Lower leg skin (tissue), 3 donors: ENCODE measurements at regions not wholly inside any gene's neighbourhood (a gene's known extent, or its start where the extent isn't known, plus 50 kb on each side); places are given as distances from the start of the nearest gene placed in this dataset.
"Not testable (repeated sequence)": the region's sequence is repeated elsewhere in the genome, so short reads cannot be mapped to it uniquely, and the experiment has no call there.

Experiments
- DNase-seq, 2 donors: peaks; one replicate each; pipeline ENCODE4 v3.0.0-alpha.2; 2019; ENCODE audit warnings: low spot score in 2 of 2
- H3K4me3 ChIP-seq: fragments of 200-600 bp; sonication (generic); 2 replicates; pipeline ENCODE4 v1.5.1; 2017; ENCODE audit warnings: mild to moderate bottlenecking, low read depth; ENCODE audit not compliant: poor library complexity, severe bottlenecking
- WGBS, 2 donors: methylation state at CpG; one replicate each; pipeline ENCODE4 v1.1.5; 2018; 5-methylcytosine and 5-hydroxymethylcytosine counted together
- intact Hi-C: fragments of 100-400 bp; cut with DNase I; formaldehyde crosslinking; loops from one replicate; pipeline ENCODE4 v1.15.0; 2023; ENCODE audit warnings: low total_unique reads

GRCh38 chr10:38450372-38451057 is 356.4 kb downstream of the ZNF37A start:
- intact Hi-C loops, DNase-seq, H3K4me3 ChIP-seq: not testable (repeated sequence)
- 95% methylated on average over 21 to 32 of the region's 32 CpGs for WGBS, 2 donors

DNA sequence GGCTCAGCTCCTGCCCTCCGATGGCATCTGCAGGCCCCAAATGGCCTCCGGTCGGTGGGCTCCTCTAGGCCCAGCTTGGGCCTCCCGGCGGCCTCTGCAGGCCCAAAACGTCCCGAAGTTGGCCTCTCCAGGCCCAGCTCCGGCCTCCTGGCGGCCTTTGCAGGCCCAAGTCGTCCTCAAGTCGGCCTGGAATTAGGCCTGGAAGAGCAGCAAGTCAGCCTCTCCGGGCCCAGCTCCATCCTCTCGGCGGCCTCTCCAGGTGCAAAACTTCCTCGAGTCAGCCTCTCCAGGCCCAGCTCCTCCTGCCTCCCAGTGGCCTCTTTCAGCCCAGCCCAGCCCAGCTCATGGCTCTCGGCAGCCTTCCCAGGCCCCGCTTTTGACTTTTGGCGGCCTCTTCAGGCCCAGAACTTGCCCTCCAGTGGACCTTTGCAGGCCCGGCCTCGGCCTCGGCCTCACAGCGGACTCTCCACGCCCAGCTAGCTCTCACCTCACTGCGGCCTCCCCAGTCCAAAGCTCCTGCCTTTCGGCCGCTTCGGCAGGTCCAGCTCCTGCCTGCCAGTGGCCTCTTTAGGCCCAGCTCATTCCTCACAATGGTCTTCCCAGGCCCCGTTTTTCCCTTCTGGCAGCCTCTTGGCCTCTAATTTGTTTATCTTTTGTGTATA is 357.3 kb downstream of the ZNF37A start:
- H3K4me3 ChIP-seq, result not testable (repeated sequence)

More for the DNA sequence above, 357.3 kb downstream of the ZNF37A start:
- 94 to 97% methylated on average over 28 of the region's 28 CpGs for WGBS, 2 donors
- intact Hi-C loops, DNase-seq: not testable (repeated sequence)
